HT-29 (cell line): ENCODE measurements at regions not wholly inside any gene's neighbourhood (a gene's known extent, or its start where the extent isn't known, plus 50 kb on each side); places are given as distances from the start of the nearest gene placed in this dataset.

Experiments
- DNase-seq: peaks from one replicate; pipeline ENCODE4 v3.0.0-alpha.2; 2015; ENCODE audit warnings: low spot score

DNA sequence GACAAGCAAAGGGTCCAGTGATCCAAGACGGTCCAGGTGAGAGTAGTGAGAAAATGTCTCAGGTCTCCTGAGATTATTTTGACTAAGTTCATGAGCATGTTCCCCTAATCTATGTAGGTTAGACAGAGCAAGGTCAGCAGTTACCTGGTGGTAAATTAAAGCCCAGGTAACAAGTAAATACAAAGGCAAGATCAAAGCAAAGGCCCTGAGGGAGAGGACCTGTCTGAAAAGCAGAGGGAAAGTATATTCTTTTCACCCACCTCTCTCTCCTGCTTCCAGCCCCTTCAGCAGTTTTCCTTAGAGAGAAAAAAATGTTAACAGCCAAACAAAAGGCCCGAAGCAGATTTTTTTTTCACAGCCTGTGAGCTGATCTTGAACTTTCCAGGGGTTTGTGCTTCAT lies 302.7 kb downstream of the MAP2K6 start:
- no peak for DNase-seq

DNA sequence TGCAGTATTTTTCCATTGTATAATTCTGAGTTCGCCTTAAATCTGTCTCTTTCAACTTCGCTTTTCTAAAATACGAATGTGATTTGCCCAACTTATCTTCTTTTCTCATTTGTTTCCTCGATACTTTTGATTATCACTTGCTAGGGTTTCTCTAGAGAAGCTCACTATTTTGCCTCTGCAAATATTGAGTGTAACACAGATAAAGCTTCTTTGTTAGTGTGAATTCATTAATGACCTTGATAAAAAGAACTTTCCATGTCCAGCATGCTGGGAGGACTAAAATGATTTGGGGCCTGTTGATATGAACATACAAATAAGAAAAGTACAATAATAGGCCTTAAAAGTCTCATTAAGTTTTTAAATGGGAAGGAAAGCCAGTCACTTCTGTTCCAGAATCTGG lies 303.3 kb downstream of the MAP2K6 start:
- DNase-seq, result no peak

GRCh38 chr17:69719474-69720048 lies 305.1 kb downstream of the MAP2K6 start:
- no peak for DNase-seq

- no peak for DNase-seq
Observed at GRCh38 chr17:69722518-69722917, 308.0 kb downstream of the MAP2K6 start.

- DNase-seq, result no peak
Observed at GRCh38 chr17:69723316-69723715, 308.8 kb downstream of the MAP2K6 start.

GRCh38 chr17:69723741-69724140 lies 309.2 kb downstream of the MAP2K6 start:
- no peak for DNase-seq

DNA sequence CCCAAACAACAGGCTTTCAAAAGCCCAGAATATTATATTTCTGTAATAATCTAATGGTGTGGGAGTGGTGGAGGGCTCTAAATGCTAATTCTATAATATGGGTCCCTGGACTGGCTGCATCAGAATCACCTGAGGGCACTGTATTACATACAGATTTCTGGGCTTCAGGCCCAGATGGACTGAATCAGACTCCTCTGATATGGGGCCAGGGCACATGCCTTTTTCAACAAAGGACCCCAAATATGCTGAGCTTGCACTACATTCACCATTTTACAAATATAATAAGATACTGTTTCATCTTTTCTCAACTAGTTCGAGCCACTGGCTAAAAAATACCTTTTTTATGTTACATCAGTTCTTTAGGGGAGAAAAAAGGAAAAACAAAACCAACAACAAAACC lies 309.7 kb downstream of the MAP2K6 start:
- no peak for DNase-seq

GRCh38 chr17:69725146-69725545 lies 310.6 kb downstream of the MAP2K6 start:
- DNase-seq, result no peak

DNA sequence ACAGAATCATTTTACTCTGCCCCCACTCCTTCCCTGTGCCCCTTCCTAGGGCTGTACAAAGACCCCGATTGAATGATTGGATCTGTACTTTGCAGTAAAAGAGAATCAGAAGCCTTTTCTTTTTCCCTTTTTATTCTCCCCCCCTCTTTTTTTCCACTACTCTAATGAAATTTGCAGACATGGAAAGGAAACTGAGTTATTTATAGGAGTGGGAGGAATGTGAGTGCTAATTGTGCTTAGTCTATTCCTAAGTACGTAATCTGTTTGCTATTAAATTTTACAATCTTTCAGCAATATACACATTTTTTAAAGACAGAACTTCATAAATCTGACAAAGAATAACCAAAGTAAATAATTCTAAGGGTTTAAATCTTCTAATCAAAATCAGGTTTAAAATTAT lies 314.3 kb downstream of the MAP2K6 start:
- no peak for DNase-seq

DNA sequence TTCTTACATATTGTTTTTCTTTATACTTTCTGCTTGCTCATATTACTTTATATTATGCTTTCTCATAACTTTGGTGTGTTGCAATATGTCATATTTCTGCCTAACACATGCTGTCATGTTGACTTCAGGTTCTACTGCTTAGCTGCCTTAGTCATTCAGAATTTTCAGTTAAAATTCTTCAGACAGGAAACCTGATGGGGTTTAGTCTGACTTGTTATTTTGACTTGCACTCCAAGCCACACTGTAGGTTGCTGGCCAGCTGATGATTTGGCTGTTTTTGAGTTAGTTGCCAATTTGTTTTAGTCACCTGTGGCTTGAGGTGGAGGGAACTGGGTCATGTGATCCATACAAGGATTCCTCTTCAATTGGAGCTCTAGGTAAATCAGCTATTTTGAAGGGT lies 315.4 kb downstream of the MAP2K6 start:
- no peak for DNase-seq

- DNase-seq, result no peak
Observed at GRCh38 chr17:69732272-69732918, 317.9 kb downstream of the MAP2K6 start.

DNA sequence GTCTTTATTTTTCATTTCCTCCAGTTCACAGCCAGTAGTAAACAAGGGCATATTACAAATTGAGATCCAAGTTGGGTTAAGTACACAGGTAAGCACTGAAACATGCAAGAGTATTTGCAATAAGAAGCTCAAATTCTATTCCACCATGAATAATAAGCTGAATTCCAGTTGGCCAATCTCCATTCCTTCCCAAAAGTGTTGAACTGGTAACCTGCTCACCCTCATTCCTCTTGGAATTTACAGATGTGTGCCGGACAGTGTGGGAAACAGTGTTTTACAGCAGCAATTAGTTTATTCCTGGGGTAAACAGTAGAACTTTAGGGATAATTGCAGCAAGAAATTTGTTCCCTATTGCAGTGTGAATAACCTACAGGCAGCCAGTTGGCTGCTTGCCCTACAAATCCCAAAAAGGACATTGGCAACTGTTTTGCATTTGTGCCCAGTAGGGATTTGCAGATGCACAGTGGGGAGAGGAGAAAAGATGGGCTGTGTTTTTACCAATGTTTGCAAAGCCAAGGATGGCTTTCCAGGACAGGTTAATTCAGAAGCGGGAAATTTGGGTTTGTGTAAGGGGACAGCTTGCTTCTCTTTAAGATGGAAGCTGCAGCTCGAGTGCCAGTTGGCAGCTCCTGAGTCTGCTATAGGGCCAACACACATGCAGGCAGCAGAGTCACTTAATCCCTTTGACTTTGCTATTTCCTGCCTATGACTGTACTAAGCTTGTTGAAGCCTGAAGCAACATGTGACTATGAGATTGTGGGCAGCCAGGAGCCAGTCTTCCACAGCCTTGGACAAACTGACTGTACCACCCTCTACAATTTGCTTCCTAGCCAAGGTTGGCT lies 318.9 kb downstream of the MAP2K6 start:
- DNase-seq, result no peak

DNA sequence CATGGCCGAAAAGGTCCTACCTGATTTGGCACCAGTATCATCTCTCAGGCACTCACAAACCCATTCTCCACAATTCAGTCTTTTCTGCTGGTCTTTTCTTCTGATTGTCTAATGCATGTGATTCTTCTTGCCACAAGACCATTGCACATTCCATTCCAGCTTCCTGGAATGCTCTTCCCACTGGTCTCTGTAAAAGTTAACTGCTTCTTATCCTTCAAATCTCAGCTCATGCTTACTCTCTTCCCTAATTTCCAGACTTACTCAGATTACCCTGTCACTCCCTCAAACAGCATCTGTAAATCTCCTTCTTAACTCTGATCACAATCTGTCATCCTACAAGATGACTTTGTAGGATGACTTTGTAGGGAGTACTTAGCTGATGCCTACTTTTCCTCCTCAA lies 320.2 kb downstream of the MAP2K6 start:
- DNase-seq, result no peak

GRCh38 chr17:69735285-69735684 lies 320.8 kb downstream of the MAP2K6 start:
- DNase-seq, result no peak

- no peak for DNase-seq
Observed at GRCh38 chr17:69743091-69743490, 328.6 kb downstream of the MAP2K6 start.

DNA sequence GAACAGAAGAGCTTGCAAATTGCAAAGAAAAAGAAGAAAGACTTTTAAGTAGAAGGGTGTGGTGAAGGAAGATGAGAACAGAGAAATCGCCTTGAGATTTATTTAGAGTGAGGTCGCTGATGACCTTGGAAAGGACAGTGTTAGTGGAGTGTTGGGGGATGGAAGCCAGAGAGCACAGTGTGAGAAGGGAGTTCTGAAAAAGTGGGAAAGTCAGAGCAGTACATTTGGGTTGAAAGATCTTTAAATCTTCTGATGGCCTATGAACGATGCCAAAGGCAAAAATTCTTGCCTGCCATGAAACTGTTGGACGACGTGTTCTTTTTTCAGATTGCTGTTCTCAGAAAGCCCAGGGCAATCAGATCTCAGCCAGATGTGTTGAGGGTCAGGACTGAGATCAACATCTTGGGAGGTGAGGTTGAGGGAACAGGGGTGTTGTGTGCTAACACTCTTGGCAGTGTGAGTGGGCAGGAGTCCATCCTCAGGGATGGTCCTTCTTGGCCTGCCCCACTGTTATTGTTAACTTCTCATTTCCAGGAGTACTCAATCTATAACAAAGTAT lies 330.1 kb downstream of the MAP2K6 start:
- DNase-seq, result no peak

- no peak for DNase-seq
Observed at GRCh38 chr17:69749911-69750310, 325.1 kb upstream of the KCNJ16 start.

GRCh38 chr17:69757688-69758430 lies 317.2 kb upstream of the KCNJ16 start:
- DNase-seq, result no peak

GRCh38 chr17:69760562-69760961 lies 314.5 kb upstream of the KCNJ16 start:
- no peak for DNase-seq

GRCh38 chr17:69761011-69761410 lies 314.0 kb upstream of the KCNJ16 start:
- no peak for DNase-seq

- DNase-seq, result peak; percentile 4
Observed at GRCh38 chr17:69761767-69762321, 313.2 kb upstream of the KCNJ16 start.

GRCh38 chr17:69762359-69762758 lies 312.7 kb upstream of the KCNJ16 start:
- no peak for DNase-seq
